ENCODE measurements at regions not wholly inside any gene's neighbourhood (a gene's known extent, or its start where the extent isn't known, plus 50 kb on each side); places are given as distances from the start of the nearest gene placed in this dataset.
"Not testable (repeated sequence)": the region's sequence is repeated elsewhere in the genome, so short reads cannot be mapped to it uniquely, and the experiment has no call there.

DNA sequence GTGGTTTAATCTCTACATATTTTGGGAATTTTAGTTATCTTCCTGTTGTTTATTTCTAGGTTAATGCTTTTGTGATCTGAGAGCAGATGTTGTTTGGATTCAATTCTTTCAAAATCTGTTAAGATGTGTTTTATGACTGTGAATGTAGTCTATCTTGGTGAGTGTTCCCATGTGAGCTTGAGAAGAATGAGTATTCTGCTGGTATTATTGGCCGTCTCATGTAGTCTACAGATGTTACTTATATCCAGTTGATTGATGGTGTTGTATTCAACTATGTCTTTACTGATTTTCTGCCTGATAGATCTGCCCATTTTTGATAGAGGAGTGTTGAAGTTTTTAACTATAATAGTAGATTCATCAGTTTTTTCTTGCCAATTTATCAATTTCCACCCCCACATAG, 141.4 kb upstream of the FOXP2 start:
- DNase-seq, result no peak

DNA sequence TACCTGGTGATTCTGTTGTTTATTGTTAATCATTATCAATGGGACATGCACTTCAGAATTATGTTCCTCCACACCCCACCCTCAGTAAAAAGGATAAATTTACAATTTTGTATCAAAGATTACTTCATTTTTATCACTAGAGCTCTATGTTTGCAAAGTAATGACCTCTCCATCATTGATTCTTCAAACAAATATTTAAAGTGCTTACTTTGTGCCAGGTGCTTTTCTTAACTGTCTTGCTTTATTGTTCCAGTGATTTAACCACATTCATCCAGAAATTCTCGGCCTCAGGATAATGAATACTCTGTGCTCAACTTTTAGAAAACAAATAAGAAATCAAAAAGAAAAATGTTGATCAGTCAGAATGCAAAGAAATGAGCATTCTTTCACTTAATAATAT, 144.9 kb upstream of the FOXP2 start:
- no peak for DNase-seq

DNA sequence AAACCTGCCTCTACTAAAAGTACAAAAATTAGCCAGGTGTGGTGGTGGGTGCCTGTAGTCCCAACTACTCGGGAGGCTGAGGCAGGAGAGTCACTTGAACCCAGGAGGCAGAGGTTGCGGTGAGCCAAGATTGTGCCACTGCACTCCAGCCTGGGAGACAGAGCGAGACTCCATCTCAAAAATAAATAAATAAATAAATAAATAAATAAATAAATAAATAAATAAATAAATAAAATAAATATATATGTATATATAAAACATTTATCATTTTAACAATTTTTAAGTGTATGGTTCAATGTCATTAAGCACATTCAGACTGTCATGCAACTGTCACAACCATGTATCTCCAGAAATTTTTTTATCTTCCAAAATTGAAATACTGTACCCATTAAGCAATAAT, 147.1 kb upstream of the FOXP2 start:
- not testable (repeated sequence) for DNase-seq

DNA sequence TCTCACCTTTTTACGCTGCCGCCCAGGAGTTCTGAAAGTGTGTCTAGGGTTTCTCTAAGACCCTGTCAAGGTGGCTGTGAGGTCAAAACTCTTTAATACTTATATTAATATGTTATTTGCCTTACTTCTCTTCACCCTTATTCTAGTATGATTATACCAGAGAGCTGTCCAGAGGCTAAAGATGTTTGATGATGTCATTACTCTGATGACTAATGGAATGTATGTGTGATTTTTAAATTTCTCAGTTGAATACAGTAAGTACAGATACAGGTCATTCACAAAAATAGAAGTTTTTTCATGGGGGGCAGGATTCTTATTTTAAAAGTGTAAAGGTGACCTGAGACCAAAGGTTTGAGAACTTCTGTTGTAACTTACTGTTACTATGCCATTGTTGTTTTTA, 150.6 kb upstream of the FOXP2 start:
- no peak for DNase-seq

DNA sequence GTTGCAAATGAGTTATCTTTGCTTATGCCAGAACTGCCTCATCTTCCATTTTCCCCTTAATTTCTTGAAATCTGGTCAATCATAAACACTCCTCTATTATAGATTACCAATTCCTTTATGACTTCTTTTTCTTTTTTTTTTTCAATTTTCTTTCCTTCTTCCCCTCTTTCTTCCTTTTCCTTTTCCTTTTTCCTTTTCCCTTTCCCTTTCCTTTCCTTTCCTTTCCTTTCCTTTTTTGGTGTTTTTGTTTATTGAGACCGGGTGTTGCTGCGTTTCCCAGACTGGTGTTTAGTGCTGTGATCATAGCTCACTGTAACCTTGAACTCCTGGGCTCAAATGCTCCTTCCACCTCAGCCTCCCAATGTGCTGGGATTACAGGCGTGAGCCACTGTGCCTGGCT, 151.4 kb upstream of the FOXP2 start:
- no peak for DNase-seq

DNA sequence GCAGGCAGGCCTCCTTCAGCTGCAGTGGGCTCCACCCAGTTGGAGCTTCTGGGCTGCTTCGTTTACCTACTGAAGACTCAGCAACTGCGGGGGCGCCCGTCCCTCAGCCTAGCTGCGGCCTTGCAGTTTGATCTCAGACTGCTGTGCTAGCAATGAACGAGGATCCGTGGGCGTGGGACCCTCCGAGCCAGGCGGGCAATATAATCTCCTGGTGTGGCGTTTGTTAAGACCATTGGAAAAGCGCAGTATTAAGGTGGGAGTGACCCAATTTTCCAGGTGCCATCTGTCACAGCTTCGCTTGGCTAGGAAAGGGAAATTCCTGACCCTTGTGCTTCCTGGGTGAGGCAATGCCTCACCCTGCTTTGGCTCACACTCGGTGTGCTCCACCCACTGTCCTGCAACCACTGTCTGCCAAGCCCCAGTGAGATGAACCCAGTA, 159.2 kb upstream of the FOXP2 start:
- DNase-seq, result no peak

DNA sequence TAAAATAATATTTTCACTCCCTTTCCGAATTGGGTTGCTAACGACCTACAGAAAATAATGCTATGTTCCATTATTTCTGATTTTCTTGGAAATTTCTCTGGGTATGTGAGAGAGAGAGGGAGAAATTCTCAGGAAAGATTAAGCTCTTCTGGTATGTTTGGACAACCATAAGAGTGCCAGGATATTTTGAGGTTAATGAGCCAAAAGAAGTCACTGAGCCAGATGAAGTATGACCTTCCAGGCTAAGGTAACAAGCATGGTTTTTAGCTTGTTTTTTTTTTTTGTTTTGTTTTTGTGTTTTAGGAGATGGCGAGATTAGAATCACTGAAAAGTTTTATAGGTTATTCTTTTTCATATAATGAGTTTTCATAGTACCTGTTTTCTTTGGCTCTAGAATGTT, 171.0 kb upstream of the FOXP2 start:
- no peak for DNase-seq

DNA sequence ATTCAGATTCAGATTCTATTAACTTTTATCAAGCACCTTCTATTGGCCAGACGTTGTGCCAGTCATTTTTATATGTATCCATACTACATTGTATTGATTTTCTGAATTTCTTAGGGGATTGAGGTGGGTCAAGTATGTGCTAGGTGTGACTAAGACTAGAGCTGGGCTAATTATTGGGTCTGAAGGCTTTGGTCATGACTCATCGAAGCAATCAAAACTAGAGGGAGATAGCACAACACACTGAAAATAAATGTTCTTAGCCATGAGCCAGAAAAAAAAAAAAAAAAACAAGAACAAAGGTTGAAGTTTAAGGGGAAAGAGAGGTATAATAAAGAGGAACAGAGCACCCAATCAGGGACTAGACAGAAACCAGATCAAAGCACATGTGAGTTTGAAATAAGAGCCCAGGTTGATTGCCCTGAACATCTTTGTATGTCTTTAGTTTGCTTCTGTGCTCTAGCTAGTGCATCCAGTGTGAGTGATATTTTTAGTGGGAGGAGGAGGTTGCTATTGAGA, 171.6 kb upstream of the FOXP2 start:
- DNase-seq, result no peak

DNA sequence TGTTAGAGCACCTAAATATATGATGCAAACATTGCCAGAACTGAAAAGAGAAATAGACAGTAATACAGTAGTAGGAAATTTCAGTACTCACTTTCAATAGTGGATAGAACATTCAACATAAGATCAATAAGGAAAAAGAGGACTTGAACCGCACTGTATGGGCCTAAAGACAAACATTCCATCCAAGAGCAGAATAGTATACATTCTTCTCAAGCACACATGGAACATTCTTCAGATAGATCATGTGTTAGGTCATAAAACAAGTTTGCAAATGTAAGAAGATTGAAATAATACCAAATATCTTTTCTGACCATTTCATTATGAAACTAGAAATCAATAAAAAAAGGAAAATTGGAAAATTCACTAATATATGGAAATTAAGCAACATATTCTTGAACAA, 185.4 kb upstream of the FOXP2 start:
- DNase-seq, result no peak

DNA sequence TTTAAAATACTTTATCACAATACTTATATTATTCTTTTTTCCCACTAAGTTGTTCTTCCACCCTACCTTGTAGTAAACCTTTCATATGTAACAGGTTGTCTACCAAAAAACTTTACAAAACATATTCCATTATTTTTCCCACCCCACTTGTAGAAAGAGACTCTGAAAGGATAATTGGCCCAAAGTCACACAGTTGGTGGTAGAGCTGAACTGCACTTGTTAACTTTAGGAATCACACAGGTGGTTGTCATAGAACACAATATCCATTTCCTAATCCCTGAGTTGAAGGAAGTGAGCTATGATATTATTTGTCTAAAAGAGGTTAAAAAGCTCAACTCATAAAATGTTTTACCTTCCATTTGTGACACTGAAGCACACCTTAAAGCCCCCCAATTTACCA, 188.8 kb upstream of the FOXP2 start:
- no peak for DNase-seq

DNA sequence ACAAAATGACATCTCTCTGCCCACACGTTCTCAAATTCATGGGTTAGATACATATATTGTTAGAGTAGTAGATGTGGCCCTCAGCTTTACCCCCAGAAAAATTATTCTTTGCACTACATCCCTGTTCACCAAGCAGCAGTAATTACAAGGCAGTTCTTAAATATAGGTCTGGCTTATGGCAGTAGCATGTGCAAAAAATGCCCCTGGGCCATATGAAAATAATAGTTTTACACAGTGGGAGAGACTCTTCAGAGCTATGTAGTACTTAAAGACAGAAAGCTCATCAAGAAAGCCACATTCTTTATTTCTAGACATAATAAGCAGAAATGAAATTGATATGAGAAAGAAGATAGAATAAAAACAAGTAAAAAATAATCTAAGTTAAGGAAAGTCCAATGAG, 196.3 kb upstream of the FOXP2 start:
- DNase-seq, result no peak

DNA sequence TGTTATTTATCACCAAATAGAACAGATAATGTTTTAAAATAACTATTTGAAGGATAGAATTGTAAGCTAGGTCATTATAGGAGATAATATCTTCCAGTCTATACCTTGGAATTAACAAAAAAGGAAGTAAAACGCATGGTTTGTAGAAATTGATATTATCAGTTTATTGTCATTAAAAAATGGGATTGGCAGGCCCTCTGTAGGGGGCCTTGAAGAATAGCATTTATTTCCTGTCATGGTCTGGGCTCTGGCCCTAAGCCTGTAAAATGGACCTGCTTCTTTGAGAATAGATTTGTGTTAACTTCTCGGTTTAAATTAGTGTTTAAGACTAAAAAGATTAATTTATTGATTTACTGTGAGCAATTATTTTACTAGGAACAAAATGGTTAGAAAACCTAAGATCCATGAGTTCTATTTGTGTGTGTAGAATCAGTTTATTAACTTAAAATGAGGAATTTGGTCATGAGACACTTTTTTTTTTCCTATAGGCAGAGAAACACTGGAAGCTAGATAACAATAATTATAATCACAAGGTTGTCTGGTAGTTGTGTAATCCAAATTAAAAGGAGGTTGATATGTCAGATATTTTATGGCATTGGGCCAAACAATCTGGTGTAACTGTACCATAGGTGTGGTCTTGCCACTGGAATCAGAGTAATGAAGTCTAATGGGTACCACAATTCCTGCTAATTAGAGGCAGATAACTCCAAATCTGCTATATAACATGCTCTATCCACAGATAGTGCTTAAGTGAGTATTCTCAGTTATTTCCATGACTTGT, 197.4 kb upstream of the FOXP2 start:
- no peak for DNase-seq

DNA sequence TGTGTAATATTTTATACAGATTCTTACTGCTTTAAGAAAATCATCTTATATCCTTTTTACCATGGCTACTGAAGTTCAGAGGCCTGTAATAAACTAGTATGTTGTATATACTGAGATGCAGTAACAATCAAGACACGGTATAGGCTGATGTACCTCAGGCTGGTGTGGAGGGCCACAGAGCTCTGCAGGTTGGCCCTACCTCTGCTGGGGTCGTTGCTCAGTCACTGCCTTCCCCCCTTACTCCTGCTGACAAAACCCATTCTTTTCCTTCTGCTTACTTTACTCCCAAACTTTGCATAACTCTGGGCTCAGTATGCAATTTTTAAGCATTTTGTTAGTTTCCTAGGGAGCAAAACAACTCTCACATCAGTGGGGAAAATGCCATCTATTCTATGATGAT, 200.1 kb upstream of the FOXP2 start:
- no peak for DNase-seq

DNA sequence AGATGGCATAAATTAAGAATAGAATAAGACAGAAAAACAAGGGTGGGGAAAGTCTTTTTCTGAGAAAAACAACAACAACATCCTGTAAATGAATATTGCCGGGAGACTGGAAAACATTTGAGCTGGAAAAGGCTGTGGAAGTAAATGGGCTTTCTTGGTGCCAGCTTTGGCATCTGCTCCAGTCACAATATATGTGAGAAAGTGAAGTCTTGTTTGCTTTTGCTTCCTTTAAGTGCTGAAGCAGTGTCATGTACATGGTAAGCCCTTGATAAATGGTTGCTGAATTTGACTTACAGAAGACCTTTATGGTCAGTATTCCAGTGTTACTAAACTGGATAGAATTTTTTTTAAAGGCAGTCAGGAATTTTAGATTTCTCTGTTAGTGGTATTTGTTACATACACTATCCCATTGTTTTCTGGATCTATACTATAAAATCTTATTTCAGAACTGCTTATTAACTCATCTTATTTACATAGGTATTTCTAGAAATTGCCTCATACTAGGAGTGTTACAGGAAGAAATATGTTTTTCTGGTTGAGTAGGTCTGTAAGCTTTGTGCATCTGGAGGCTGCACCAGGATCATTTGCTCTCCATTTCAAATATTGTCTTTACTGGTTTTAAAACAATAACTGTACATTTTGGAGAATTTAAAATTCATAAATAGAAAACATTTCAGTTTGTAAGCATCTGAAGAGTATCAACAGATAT, 201.7 kb upstream of the FOXP2 start:
- no peak for DNase-seq

DNA sequence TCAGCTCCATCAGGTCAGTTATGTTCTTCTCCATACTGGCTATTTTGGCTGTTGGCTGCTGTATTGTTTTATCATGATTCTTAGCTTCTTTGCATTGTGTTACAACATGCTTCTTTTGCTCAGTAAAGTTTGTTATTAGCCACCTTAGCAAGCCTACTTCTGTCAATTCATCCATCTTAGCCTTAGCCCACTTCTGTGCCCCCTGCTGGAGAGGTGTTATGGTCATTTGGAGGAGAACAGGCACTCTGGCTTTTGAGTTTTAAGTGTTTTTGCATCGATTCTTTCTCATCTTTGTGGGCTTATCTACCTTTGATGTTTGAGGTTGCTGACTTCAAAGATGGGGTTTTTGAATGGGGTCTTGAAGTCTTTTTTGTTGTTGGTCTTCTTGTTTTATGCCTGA, 204.6 kb upstream of the FOXP2 start:
- no peak for DNase-seq

DNA sequence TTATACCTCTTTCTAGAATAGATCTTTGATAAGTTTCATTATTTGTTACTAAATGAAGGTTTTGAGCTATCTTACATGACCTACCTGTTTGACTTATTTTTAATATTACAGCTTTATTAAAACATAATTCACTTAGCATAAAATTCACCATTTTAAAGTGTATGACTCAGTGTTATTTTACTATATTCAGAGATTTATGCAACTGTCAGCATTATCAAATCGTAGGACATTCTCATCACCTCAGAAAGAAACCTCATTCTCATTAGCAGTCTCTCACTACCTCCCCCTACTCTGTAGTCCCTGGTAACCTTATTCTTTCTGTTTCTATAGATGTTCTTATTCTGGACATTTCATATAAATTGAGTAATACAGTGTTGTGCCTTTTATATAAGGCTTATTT, 207.9 kb upstream of the FOXP2 start:
- DNase-seq, result no peak

DNA sequence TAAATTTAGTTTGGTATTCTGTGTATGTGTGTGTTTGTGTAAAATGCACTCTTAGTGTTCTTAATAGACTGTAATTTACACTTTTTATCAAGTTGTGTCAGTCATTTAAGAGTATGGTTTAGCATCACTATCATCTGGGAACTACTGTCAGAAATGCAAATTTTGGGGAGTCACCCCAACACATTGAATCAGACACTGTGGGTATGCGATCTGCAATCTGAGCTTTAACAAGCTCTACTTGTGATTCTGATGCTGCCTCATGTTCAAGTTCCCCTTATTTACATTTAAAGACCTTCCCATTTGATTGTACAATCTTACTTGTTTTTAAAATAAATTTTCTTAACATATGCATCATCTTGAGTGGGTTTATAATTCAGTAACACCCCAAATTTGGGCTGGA, 218.1 kb upstream of the FOXP2 start:
- no peak for DNase-seq

DNA sequence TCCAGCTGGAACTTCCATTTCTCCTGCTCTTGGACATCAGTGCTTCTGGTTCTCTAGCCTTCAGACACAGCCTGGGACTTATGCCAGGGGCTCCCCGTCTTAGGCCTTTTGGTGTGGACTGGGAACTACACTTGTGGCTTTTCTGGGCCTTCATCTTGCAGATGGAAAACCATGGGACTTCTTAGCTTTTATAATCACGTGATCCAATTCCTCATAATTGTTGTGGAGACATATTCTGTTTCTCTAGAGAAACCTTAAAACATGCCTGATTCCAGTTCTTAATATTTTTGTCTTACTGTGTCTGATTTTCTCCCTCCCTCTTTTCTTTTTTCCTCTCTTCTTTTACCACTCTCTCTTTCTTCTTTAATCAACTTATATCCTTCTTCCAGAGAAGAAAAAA, 224.2 kb upstream of the FOXP2 start:
- DNase-seq, result no peak

DNA sequence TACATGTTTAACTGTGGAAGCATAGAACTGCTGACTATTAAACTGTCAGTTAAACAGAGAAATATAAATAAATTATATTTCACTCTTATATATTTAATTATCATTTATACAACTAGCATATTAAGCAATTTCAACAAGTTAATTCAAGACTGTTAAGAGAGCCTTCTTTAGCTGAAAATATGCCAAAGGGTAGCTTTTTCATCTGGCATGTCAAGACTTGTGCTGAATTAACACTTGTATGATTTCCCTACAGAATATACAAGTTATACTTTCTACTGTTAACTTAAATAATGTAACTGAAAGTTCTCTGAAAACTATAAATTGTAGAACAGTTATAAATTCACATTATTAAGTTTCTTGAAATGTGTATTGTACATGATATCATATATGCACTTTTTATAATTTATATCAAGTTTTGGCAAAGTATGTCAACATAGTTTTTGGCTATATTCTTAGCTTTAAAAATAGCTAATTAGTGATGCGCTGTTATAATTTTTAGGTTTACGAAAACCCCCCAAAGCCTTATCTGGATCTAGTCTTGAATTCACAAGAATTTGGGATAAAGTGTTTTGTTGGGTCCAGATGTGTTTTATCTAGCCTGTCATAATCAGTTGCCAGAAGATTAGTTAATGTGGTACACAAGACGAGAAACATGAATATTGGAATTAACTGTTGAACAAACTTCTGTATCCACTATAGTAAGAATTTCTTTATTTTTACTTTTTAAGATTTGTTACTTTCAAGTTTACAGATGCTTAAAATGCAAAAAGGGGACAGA, 231.1 kb upstream of the FOXP2 start:
- DNase-seq, result no peak

DNA sequence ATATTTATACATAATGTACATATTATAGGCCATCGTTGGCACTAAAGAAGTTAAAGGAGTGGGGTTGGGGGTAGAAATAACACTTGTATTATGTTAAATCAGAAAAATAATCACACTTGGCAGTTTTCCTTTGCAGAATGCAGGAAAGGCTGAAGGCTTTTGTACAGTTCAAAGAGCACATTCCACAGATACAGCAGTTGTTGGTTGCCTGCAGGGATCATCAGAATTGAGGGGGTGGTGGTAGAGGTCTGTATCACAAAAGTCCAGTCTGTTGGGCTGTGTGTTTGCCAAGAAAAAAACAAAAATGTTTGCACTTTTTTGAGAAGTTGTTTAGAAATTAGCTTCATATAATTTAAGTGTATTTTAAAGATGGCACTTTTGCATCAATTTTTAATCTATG, 231.8 kb upstream of the FOXP2 start:
- DNase-seq, result no peak

DNA sequence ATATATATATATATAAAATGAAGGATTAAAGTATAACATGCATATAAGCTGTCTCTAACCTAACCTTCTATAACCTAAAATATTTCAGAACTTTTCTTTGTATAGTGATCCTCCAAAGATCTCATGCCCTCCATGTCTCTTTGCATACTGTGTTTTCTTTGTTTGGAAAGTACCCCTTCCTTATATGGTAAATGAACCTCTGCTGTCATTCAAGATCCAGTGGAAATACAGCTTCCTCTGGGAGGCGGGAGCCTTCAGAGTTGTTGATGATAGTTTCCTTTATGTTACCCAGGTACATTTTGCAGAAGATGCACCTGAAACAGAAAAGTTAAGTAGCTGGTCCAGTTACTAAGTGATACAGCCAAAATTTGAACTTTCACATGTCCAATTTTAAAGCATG, 233.3 kb upstream of the FOXP2 start:
- no peak for DNase-seq

DNA sequence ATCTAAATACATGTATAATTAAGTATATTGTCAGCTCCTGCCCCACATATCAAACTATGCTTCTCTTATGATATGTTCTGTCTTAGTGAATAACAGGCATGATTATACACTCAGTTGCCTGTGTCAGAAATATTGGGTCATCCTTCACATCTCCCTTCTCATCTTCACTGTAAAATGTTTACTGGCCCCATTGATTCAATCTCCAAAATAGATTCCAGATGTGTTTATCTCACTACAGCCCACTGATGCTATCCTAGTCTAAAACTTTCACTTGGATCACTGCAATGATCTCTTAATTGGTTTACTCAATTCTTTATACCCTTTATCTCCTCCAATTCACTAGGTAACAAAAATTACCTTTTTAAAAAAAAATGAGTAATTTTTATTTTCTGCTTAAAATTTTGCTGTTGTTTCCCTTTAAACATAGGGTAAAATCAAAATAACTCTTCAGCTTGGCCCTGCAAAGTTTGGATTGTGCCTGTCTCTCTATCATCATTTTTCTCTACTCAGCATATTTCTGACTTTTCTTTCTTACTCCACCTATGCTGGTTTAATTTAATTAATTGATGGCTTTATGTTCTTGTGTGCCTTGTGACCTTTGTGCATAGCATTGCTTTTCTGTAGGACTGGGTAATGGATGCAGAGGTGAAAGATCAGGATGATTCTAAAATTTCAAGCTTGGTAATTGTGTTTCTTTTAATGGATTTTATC, 233.9 kb upstream of the FOXP2 start:
- DNase-seq, result no peak

DNA sequence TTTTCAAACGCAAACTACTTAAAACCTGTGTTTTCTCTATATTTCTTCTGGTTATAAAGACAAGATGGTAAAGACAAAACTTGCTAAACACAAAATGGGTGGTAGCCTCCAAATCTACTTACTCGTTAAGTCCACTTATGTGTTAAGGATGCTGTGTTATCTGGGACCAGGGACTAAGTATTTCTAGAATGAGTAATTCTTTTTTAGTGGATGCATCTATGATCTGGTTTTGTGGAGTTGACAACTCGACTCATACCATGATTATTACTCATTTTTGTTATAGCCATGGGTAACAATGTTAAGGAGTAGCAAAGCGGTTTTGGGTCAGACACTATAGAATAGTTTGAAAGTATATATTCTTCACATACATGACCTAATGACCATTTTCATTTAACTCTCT, 239.5 kb upstream of the FOXP2 start:
- no peak for DNase-seq
